A549 (cell line): ENCODE measurements at regions not wholly inside any gene's neighbourhood (a gene's known extent, or its start where the extent isn't known, plus 50 kb on each side); places are given as distances from the start of the nearest gene placed in this dataset.

Source experiments
- CEBPB ChIP-seq, 2 experiments: fragments of >200 bp in 1 of 2; sonication (Bioruptor Twin) in 1 of 2; formaldehyde crosslinking in 1 of 2; IDR thresholded peaks; 2 replicates each; pipeline ENCODE4 v1.6.1; 2012 to 2016
- EP300 ChIP-seq, 2 experiments: fragments of >200 bp; sonication (Bioruptor Twin); formaldehyde crosslinking; IDR thresholded peaks; 2 replicates in 1 of 2; 3 replicates in 1 of 2; pipeline ENCODE4 v1.6.1; 2016 to 2017
- HEYL ChIP-seq: fragments of 250-450 bp; sonication (Bioruptor Pico); IDR thresholded peaks from 2 replicates; pipeline ENCODE4 v1.8.0; 2021; ENCODE audit warnings: mild to moderate bottlenecking, moderate library complexity
- HOXA7 ChIP-seq: fragments of 250-450 bp; sonication (Bioruptor Pico); IDR thresholded peaks from 2 replicates; pipeline ENCODE4 v1.5.0; 2020; ENCODE audit warnings: mild to moderate bottlenecking, moderate library complexity
- JUN ChIP-seq, 2 experiments: fragments of >200 bp; sonication (Bioruptor Twin); formaldehyde crosslinking; IDR thresholded peaks; 2 replicates in 1 of 2; 3 replicates in 1 of 2; pipeline ENCODE4 v1.6.1; 2016 to 2017
- MYC ChIP-seq: IDR thresholded peaks from 2 replicates; pipeline ENCODE4 v1.6.1; 2012; ENCODE audit warnings: mild to moderate bottlenecking, inconsistent platforms, low read length, improper control_type of control experiment, borderline replicate concordance
- NFE2L2 ChIP-seq: fragments of 150-350 bp; conservative IDR thresholded peaks from 2 replicates; pipeline ENCODE4 v1.6.1; 2014; ENCODE audit warnings: low read length
- NPAS2 ChIP-seq: fragments of 250-450 bp; sonication (Bioruptor Pico); IDR thresholded peaks from 2 replicates; pipeline ENCODE4 v1.8.0; 2022; ENCODE audit warnings: mild to moderate bottlenecking, moderate library complexity, borderline replicate concordance
- PHF8 ChIP-seq: fragments of 200-600 bp; sonication (generic); IDR thresholded peaks from 2 replicates; pipeline ENCODE4 v1.6.1; 2016; ENCODE audit warnings: low read depth, mild to moderate bottlenecking, antibody characterized with exemption, moderate library complexity, borderline replicate concordance
- POLR2A ChIP-seq: IDR thresholded peaks from 2 replicates; pipeline ENCODE4 v1.6.1; 2012; ENCODE audit warnings: mild to moderate bottlenecking, low read length
- ZFP36 ChIP-seq: fragments of 450-650 bp; IDR thresholded peaks from 2 replicates; pipeline ENCODE4 v1.6.1; 2014; ENCODE audit warnings: borderline replicate concordance; ENCODE audit not compliant: partially characterized antibody
- TF ChIP-seq, protein P1 (sequence below): fragments of 250-450 bp; sonication (Bioruptor Pico); IDR thresholded peaks from 2 replicates; pipeline ENCODE4 v1.5.0; 2021; ENCODE audit warnings: mild to moderate bottlenecking, moderate library complexity, borderline replicate concordance
- TF ChIP-seq, protein P2 (sequence below): fragments of >200 bp; sonication (Bioruptor Twin); formaldehyde crosslinking; IDR thresholded peaks from 3 replicates; pipeline ENCODE4 v1.5.1; 2016
- TF ChIP-seq, protein P3 (sequence below): IDR thresholded peaks from 2 replicates; pipeline ENCODE4 v1.6.1; 2012

DNA sequence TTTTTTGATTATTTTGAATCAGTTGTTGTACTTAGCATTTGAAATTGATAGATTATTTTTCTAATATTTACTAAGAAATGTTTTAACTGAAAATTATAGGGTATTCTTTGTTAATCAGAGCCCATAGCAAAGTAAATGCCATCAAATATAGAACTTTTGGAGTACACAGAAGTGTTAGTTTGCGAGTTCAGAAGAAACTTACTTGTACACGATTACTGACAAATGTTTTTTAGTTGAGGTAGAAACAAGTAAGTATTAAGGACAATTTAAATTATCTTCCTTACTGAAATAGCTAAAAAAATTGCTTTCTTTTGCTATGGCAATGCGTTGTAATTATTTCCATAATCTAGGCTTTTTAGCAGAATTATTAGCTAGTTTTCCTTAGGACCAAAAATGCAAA, 692.2 kb downstream of the USP25 start:
- TF ChIP-seq ZFP36: no peak
- TF ChIP-seq, protein P1, sequence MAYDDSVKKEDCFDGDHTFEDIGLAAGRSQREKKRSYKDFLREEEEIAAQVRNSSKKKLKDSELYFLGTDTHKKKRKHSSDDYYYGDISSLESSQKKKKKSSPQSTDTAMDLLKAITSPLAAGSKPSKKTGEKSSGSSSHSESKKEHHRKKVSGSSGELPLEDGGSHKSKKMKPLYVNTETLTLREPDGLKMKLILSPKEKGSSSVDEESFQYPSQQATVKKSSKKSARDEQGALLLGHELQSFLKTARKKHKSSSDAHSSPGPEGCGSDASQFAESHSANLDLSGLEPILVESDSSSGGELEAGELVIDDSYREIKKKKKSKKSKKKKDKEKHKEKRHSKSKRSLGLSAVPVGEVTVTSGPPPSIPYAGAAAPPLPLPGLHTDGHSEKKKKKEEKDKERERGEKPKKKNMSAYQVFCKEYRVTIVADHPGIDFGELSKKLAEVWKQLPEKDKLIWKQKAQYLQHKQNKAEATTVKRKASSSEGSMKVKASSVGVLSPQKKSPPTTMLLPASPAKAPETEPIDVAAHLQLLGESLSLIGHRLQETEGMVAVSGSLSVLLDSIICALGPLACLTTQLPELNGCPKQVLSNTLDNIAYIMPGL (CRISPR knock-in tag): no peak
- TF ChIP-seq HOXA7: no peak
- no peak for TF ChIP-seq POLR2A
- TF ChIP-seq, protein P2, sequence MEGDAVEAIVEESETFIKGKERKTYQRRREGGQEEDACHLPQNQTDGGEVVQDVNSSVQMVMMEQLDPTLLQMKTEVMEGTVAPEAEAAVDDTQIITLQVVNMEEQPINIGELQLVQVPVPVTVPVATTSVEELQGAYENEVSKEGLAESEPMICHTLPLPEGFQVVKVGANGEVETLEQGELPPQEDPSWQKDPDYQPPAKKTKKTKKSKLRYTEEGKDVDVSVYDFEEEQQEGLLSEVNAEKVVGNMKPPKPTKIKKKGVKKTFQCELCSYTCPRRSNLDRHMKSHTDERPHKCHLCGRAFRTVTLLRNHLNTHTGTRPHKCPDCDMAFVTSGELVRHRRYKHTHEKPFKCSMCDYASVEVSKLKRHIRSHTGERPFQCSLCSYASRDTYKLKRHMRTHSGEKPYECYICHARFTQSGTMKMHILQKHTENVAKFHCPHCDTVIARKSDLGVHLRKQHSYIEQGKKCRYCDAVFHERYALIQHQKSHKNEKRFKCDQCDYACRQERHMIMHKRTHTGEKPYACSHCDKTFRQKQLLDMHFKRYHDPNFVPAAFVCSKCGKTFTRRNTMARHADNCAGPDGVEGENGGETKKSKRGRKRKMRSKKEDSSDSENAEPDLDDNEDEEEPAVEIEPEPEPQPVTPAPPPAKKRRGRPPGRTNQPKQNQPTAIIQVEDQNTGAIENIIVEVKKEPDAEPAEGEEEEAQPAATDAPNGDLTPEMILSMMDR: no peak
- no peak for TF ChIP-seq NFE2L2
- no peak for TF ChIP-seq PHF8
- TF ChIP-seq, protein P3, sequence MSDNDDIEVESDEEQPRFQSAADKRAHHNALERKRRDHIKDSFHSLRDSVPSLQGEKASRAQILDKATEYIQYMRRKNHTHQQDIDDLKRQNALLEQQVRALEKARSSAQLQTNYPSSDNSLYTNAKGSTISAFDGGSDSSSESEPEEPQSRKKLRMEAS: no peak
- TF ChIP-seq CEBPB (IDR thresholded peaks at IDR 0.05): no peak
- TF ChIP-seq MYC: no peak
- no peak for TF ChIP-seq EP300 (IDR thresholded peaks at IDR 0.05)
- no peak for TF ChIP-seq NPAS2 (CRISPR knock-in tag)
- TF ChIP-seq HEYL (CRISPR knock-in tag): no peak
- no peak for TF ChIP-seq JUN (IDR thresholded peaks at IDR 0.05)
